ENCODE measurements at regions not wholly inside any gene's neighbourhood (a gene's known extent, or its start where the extent isn't known, plus 50 kb on each side); places are given as distances from the start of the nearest gene placed in this dataset.

GRCh38 chr15:56868170-56868569, 50.3 kb upstream of the TCF12 start:
- no peaks in the 10 kb centered on the region for H3K9me3 ChIP-seq (ENCODE audit: control insufficient read depth in 4 of 4, insufficient read depth in 3 of 4, low read length in 3 of 4)
- no peaks in the 10 kb centered on the region for H3K27me3 ChIP-seq (ENCODE audit: control insufficient read depth in 3 of 3, insufficient read depth in 3 of 3, low read length in 2 of 3)
- no peak overlapping the region for H3K27ac ChIP-seq (ENCODE audit: low read depth in 1 of 2, low read length in 1 of 2)
- ATAC-seq (ENCODE audit: insufficient read depth, low FRiP score) (no peak), DNase-seq (no peak)
- no peak overlapping the region for H3K9ac ChIP-seq (ENCODE audit: insufficient read depth in 1 of 2, low read length in 2 of 2)
- H3K4me1 ChIP-seq (ENCODE audit: control insufficient read depth in 5 of 5, insufficient read depth in 5 of 5, low read length in 5 of 5): no peaks in the 10 kb centered on the region
- 90 to 98% methylated on average over 2 of the region's 2 CpGs for WGBS, 2 donors
- no peak for TF ChIP-seq CTCF (IDR thresholded peaks at IDR 0.05; ENCODE audit: control extremely low read depth, extremely low read depth)
- no peak overlapping the region for H3K4me3 ChIP-seq
- H3K36me3 ChIP-seq (ENCODE audit: control insufficient read depth in 4 of 4, insufficient read depth in 4 of 4, low read length in 4 of 4): no peaks in the 10 kb centered on the region

- H3K4me1 ChIP-seq (ENCODE audit: control insufficient read depth in 5 of 5, insufficient read depth in 5 of 5, low read length in 5 of 5): no peaks in the 10 kb centered on the region
- TF ChIP-seq CTCF (IDR thresholded peaks at IDR 0.05; ENCODE audit: control extremely low read depth, extremely low read depth): no peak
- H3K9me3 ChIP-seq (ENCODE audit: control insufficient read depth in 4 of 4, insufficient read depth in 3 of 4, low read length in 3 of 4): no peaks in the 10 kb centered on the region
- H3K36me3 ChIP-seq (ENCODE audit: control insufficient read depth in 4 of 4, insufficient read depth in 4 of 4, low read length in 4 of 4): no peaks in the 10 kb centered on the region
- 83 to 91% methylated on average over 4 of the region's 4 CpGs for WGBS, 2 donors
- H3K27ac ChIP-seq (ENCODE audit: low read depth in 1 of 2, low read length in 1 of 2): no peak overlapping the region
- ATAC-seq (ENCODE audit: insufficient read depth, low FRiP score) (peak; percentile 34), DNase-seq (no peak)
- no peaks in the 10 kb centered on the region for H3K27me3 ChIP-seq (ENCODE audit: control insufficient read depth in 3 of 3, insufficient read depth in 3 of 3, low read length in 2 of 3)
- no peak overlapping the region for H3K9ac ChIP-seq (ENCODE audit: insufficient read depth in 1 of 2, low read length in 2 of 2)
- no peak overlapping the region for H3K4me3 ChIP-seq
Measured at GRCh38 chr15:56866803-56867202, 51.6 kb upstream of the TCF12 start.

GRCh38 chr15:56857828-56858227, 60.6 kb upstream of the TCF12 start:
- Histone ChIP-seq H3K27me3 (ENCODE audit: control insufficient read depth in 3 of 3, insufficient read depth in 3 of 3, low read length in 2 of 3) (no peaks in the 10 kb centered on the region), H3K9me3 (ENCODE audit: control insufficient read depth in 4 of 4, insufficient read depth in 3 of 4, low read length in 3 of 4) (no peaks in the 10 kb centered on the region), H3K4me1 (ENCODE audit: control insufficient read depth in 5 of 5, insufficient read depth in 5 of 5, low read length in 5 of 5) (no peaks in the 10 kb centered on the region), H3K27ac (ENCODE audit: low read depth in 1 of 2, low read length in 1 of 2) (no peak overlapping the region), H3K4me3 (no peak overlapping the region), H3K9ac (ENCODE audit: insufficient read depth in 1 of 2, low read length in 2 of 2) (no peak overlapping the region), H3K36me3 (ENCODE audit: control insufficient read depth in 4 of 4, insufficient read depth in 4 of 4, low read length in 4 of 4) (no peaks in the 10 kb centered on the region)
- DNase-seq: no peak
- TF ChIP-seq CTCF (IDR thresholded peaks at IDR 0.05; ENCODE audit: control extremely low read depth, extremely low read depth): no peak
- ATAC-seq (ENCODE audit: insufficient read depth, low FRiP score): no peak
- WGBS, 2 donors: 33 to 72% methylated on average over 2 of the region's 2 CpGs

GRCh38 chr15:56856934-56857333, 61.5 kb upstream of the TCF12 start:
- Histone ChIP-seq H3K27me3 (ENCODE audit: control insufficient read depth in 3 of 3, insufficient read depth in 3 of 3, low read length in 2 of 3) (no peaks in the 10 kb centered on the region), H3K4me1 (ENCODE audit: control insufficient read depth in 5 of 5, insufficient read depth in 5 of 5, low read length in 5 of 5) (no peaks in the 10 kb centered on the region), H3K36me3 (ENCODE audit: control insufficient read depth in 4 of 4, insufficient read depth in 4 of 4, low read length in 4 of 4) (no peaks in the 10 kb centered on the region), H3K9ac (ENCODE audit: insufficient read depth in 1 of 2, low read length in 2 of 2) (no peak overlapping the region), H3K4me3 (no peak overlapping the region), H3K27ac (ENCODE audit: low read depth in 1 of 2, low read length in 1 of 2) (no peak overlapping the region), H3K9me3 (ENCODE audit: control insufficient read depth in 4 of 4, insufficient read depth in 3 of 4, low read length in 3 of 4) (no peaks in the 10 kb centered on the region)
- no peak for ATAC-seq (ENCODE audit: insufficient read depth, low FRiP score)
- no peak for DNase-seq
- 88 to 98% methylated on average over 1 of the region's 1 CpG for WGBS, 2 donors
- no peak for TF ChIP-seq CTCF (IDR thresholded peaks at IDR 0.05; ENCODE audit: control extremely low read depth, extremely low read depth)

All from lung (tissue), 11 donors.